H1 (cell line): ENCODE measurements at regions not wholly inside any gene's neighbourhood (a gene's known extent, or its start where the extent isn't known, plus 50 kb on each side); places are given as distances from the start of the nearest gene placed in this dataset.

Experiments
- CTCF ChIA-PET: fragments of 300-600 bp; sonication (Branson Sonifier 250); formaldehyde crosslinking; loops from one replicate; lab custom pipeline; 2021; ENCODE audit not compliant: partially characterized antibody; lab: Charles Lee
- POLR2A ChIA-PET: fragments of 300-600 bp; sonication (Branson Sonifier 250); formaldehyde crosslinking; loops from one replicate; lab custom pipeline; 2021; ENCODE audit warnings: inconsistent platforms; ENCODE audit not compliant: partially characterized antibody; lab: Charles Lee
- DNase-seq, 2 experiments: peaks; one replicate each; pipeline versions ENCODE4 v3.0.0 to v3.0.0-alpha.2; 2010 to 2022; ENCODE audit warnings: low spot score in 2 of 2, low read depth in 1 of 2, mixed read lengths in 1 of 2
- FAIRE-seq: peaks from 2 replicates; lab custom pipeline; 2011; peaks lifted over from hg19 to GRCh38; lab: Jason Lieb, UNC
- H2AFZ ChIP-seq: 2 replicates; pipeline ENCODE4 v1.8.1; 2012; ENCODE audit warnings: low read length, inconsistent platforms
- H2AK5ac ChIP-seq: 2 replicates; pipeline ENCODE4 v1.6.1; 2013; ENCODE audit warnings: low read depth, low read length
- H2BK120ac ChIP-seq: replicated peaks from 2 replicates; pipeline ENCODE3; 2013; ENCODE audit warnings: low read depth, low read length, inconsistent platforms
- H2BK12ac ChIP-seq: 2 replicates; pipeline ENCODE4 v1.6.1; 2013; ENCODE audit warnings: low read depth, low read length
- H2BK15ac ChIP-seq: 2 replicates; pipeline ENCODE4 v1.6.1; 2013; ENCODE audit warnings: low read length
- H2BK20ac ChIP-seq: 2 replicates; pipeline ENCODE4 v1.6.1; 2013; ENCODE audit warnings: low read length
- H2BK5ac ChIP-seq: 2 replicates; pipeline ENCODE4 v1.6.1; 2013; ENCODE audit warnings: low read depth, low read length
- H3K14ac ChIP-seq: 2 replicates; pipeline ENCODE4 v1.6.1; 2013; ENCODE audit warnings: inconsistent platforms; ENCODE audit not compliant: insufficient read length
- H3K18ac ChIP-seq: 2 replicates; pipeline ENCODE4 v1.6.1; 2013; ENCODE audit warnings: low read length; ENCODE audit errors: extremely low read depth
- H3K23ac ChIP-seq: 2 replicates; pipeline ENCODE4 v1.6.1; 2013; ENCODE audit warnings: inconsistent platforms; ENCODE audit not compliant: insufficient read length
- H3K23me2 ChIP-seq: 2 replicates; pipeline ENCODE4 v1.6.1; 2013; ENCODE audit warnings: low read depth, low read length
- H3K27ac ChIP-seq: 2 replicates; pipeline ENCODE4 v1.6.1; 2011; ENCODE audit warnings: low read depth, low read length, inconsistent platforms
- H3K27me3 ChIP-seq, 4 experiments: replicated peaks in 1 of 4; 1 replicate in 1 of 4; 2 replicates in 3 of 4; pipeline versions ENCODE4 v1.6.1 to v1.8.1; 2011 to 2013; ENCODE audit warnings: low read length in 3 of 4, mild to moderate bottlenecking in 3 of 4, inconsistent platforms in 2 of 4, mixed read lengths in 2 of 4, moderate library complexity in 1 of 4; ENCODE audit not compliant: control insufficient read depth in 3 of 4, insufficient read depth in 3 of 4; ENCODE audit errors: extremely low read depth in 1 of 4
- H3K36me3 ChIP-seq, 4 experiments: 2 replicates each; pipeline versions ENCODE4 v1.6.1 to v1.8.1; 2011 to 2013; ENCODE audit warnings: mild to moderate bottlenecking in 4 of 4, low read length in 3 of 4, moderate library complexity in 2 of 4, control low read depth in 1 of 4, inconsistent platforms in 1 of 4; ENCODE audit not compliant: insufficient read depth in 4 of 4, control insufficient read depth in 2 of 4
- H3K4ac ChIP-seq: replicated peaks from 2 replicates; pipeline ENCODE3; 2013; ENCODE audit warnings: low read length, low read depth, mixed read lengths, inconsistent platforms; ENCODE audit not compliant: insufficient read length
- H3K4me1 ChIP-seq, 4 experiments: replicated peaks in 1 of 4; 1 replicate in 1 of 4; 2 replicates in 3 of 4; pipeline versions ENCODE4 v1.6.1 to v1.8.1; 2011 to 2013; ENCODE audit warnings: low read length in 3 of 4, inconsistent platforms in 2 of 4, mixed read lengths in 1 of 4; ENCODE audit not compliant: insufficient read depth in 4 of 4, control insufficient read depth in 3 of 4
- H3K4me2 ChIP-seq, 2 experiments: 2 replicates each; pipeline versions ENCODE4 v1.6.1 to v1.8.1; 2011 to 2013; ENCODE audit warnings: low read depth in 2 of 2, low read length in 2 of 2, control low read depth in 1 of 2, inconsistent platforms in 1 of 2, mild to moderate bottlenecking in 1 of 2; ENCODE audit not compliant: insufficient read depth in 1 of 2
- H3K4me3 ChIP-seq, 4 experiments: fragments of 200-600, 300-600 bp in 1 of 4; sonication (generic), shearing (Covaris generic), sonication (Bioruptor Twin) in 1 of 4; 2 replicates each; pipeline versions ENCODE4 v1.5.1 to v1.8.1; 2011 to 2016; ENCODE audit warnings: low read length in 4 of 4, low read depth in 3 of 4, control low read depth in 2 of 4, inconsistent platforms in 2 of 4, mild to moderate bottlenecking in 2 of 4, mixed read lengths in 1 of 4, moderate library complexity in 1 of 4; ENCODE audit not compliant: insufficient read depth in 2 of 4; ENCODE audit errors: extremely low read depth in 1 of 4
- H3K56ac ChIP-seq: replicated peaks from 2 replicates; pipeline ENCODE3; 2013; ENCODE audit warnings: low read depth, mild to moderate bottlenecking, mixed read lengths, low read length, inconsistent platforms; ENCODE audit not compliant: insufficient read length
- H3K79me1 ChIP-seq: 2 replicates; pipeline ENCODE4 v1.6.1; 2013; ENCODE audit warnings: low read depth, low read length, control low read depth
- H3K79me2 ChIP-seq, 2 experiments: 2 replicates each; pipeline versions ENCODE4 v1.6.1 to v1.8.1; 2012 to 2013; ENCODE audit warnings: low read length in 2 of 2, mild to moderate bottlenecking in 2 of 2, inconsistent platforms in 1 of 2; ENCODE audit not compliant: insufficient read depth in 2 of 2, control insufficient read depth in 1 of 2
- H3K9ac ChIP-seq, 4 experiments: replicated peaks in 1 of 4; 1 replicate in 1 of 4; 2 replicates in 3 of 4; pipeline versions ENCODE4 v1.6.1 to v1.8.1; 2011 to 2013; ENCODE audit warnings: low read depth in 3 of 4, low read length in 3 of 4, control low read depth in 2 of 4, mild to moderate bottlenecking in 2 of 4, moderate library complexity in 2 of 4, inconsistent platforms in 1 of 4; ENCODE audit errors: extremely low read depth in 1 of 4
- H3K9me3 ChIP-seq, 2 experiments: 2 replicates each; pipeline versions ENCODE4 v1.6.1 to v1.8.1; 2012 to 2013; ENCODE audit warnings: mild to moderate bottlenecking in 2 of 2, moderate library complexity in 2 of 2, control low read depth in 1 of 2, inconsistent platforms in 1 of 2, low read depth in 1 of 2, low read length in 1 of 2, mixed read lengths in 1 of 2; ENCODE audit not compliant: insufficient read depth in 2 of 2
- H4K20me1 ChIP-seq, 2 experiments: replicated peaks in 1 of 2; 2 replicates each; pipeline versions ENCODE3 to v1.8.1; 2011 to 2013; ENCODE audit warnings: inconsistent platforms in 2 of 2, low read length in 2 of 2, mild to moderate bottlenecking in 1 of 2; ENCODE audit not compliant: insufficient read depth in 2 of 2, control insufficient read depth in 1 of 2
- H4K5ac ChIP-seq: 2 replicates; pipeline ENCODE4 v1.6.1; 2013; ENCODE audit warnings: low read length, low read depth, mixed read lengths, inconsistent platforms; ENCODE audit not compliant: insufficient read length
- H4K8ac ChIP-seq: 2 replicates; pipeline ENCODE4 v1.8.0; 2013; ENCODE audit warnings: mild to moderate bottlenecking, moderate library complexity, low read length, inconsistent platforms; ENCODE audit not compliant: insufficient read depth; ENCODE audit errors: extremely low read depth
- H4K91ac ChIP-seq: replicated peaks from 2 replicates; pipeline ENCODE3; 2013; ENCODE audit warnings: low read length, mixed read lengths, inconsistent platforms; ENCODE audit not compliant: insufficient read length
- ASH2L ChIP-seq: fragments of 200-600, 300-600 bp; sonication (generic); IDR thresholded peaks from one replicate; pipeline ENCODE4 v1.7.1; 2017; ENCODE audit warnings: low read length
- CREB1 ChIP-seq: IDR thresholded peaks from 2 replicates; pipeline ENCODE4 v1.6.1; 2012; ENCODE audit warnings: inconsistent platforms
- EGR1 ChIP-seq: IDR thresholded peaks from 2 replicates; pipeline ENCODE4 v1.6.1; 2011; ENCODE audit warnings: low read depth, low read length, borderline replicate concordance
- RNF2 ChIP-seq: fragments of 200-900, 300-1000 bp; sonication (generic); IDR thresholded peaks from 2 replicates; pipeline ENCODE4 v1.7.1; 2016; ENCODE audit warnings: borderline replicate concordance, low read depth, mild to moderate bottlenecking, antibody characterized with exemption, low read length; ENCODE audit not compliant: poor library complexity, severe bottlenecking; ENCODE audit errors: missing control alignments
- SP2 ChIP-seq: IDR thresholded peaks from 2 replicates; pipeline ENCODE4 v1.6.1; 2012; ENCODE audit warnings: mild to moderate bottlenecking, low read length, inconsistent platforms
- TAF1 ChIP-seq: IDR thresholded peaks from 2 replicates; pipeline ENCODE4 v1.6.1; 2011; ENCODE audit warnings: mild to moderate bottlenecking, low read depth, low read length
- TBP ChIP-seq: IDR thresholded peaks from 2 replicates; pipeline ENCODE4 v1.6.1; 2011; ENCODE audit warnings: low read depth, low read length, improper control_type of control experiment
- WGBS, 2 experiments: shearing (Covaris generic) in 1 of 2; methylation state at CpG; one replicate each; pipeline versions ENCODE4 v1.1.6 to v1.1.7; 2013 to 2015; ENCODE audit warnings: low lambda C conversion rate in 2 of 2, mixed read lengths in 2 of 2, inconsistent platforms in 1 of 2, low coverage in 1 of 2, missing lambda C conversion rate in 1 of 2; ENCODE audit not compliant: insufficient replicate concordance in 2 of 2, insufficient coverage in 1 of 2, insufficient read length in 1 of 2; ENCODE audit errors: extremely low coverage in 1 of 2, missing lambda C conversion rate in 1 of 2; 5-methylcytosine and 5-hydroxymethylcytosine counted together

GRCh38 chr5:17327048-17327625 lies 109.7 kb downstream of the BASP1 start:
- H3K79me1 ChIP-seq: no peaks in the 10 kb centered on the region
- H4K91ac ChIP-seq: no peak overlapping the region
- H2BK12ac ChIP-seq: no peak overlapping the region
- TF ChIP-seq SP2: no peak
- no peak for TF ChIP-seq CREB1
- no peak for TF ChIP-seq RNF2
- no peak for TF ChIP-seq ASH2L
- TF ChIP-seq EGR1: no peak
- no peak for TF ChIP-seq TBP
- TF ChIP-seq TAF1: no peak
- H4K20me1 ChIP-seq: no peaks in the 10 kb centered on the region
- H3K27ac ChIP-seq: no peak overlapping the region
- FAIRE-seq: no peak
- no peak overlapping the region for H2AK5ac ChIP-seq
- no peak overlapping the region for H2BK120ac ChIP-seq
- no peak overlapping the region for H2BK15ac ChIP-seq
- no peak overlapping the region for H2AFZ ChIP-seq
- no peak overlapping the region for H2BK5ac ChIP-seq
- no peak overlapping the region for H3K56ac ChIP-seq
- no peaks in the 10 kb centered on the region for H3K27me3 ChIP-seq
- no peak overlapping the region for H4K5ac ChIP-seq
- H3K4me1 ChIP-seq: no peaks in the 10 kb centered on the region
- H3K4me2 ChIP-seq: no peak overlapping the region
- no peaks in the 10 kb centered on the region for H3K36me3 ChIP-seq
- H3K9ac ChIP-seq: no peak overlapping the region
- H4K8ac ChIP-seq: no peak overlapping the region
- no peak overlapping the region for H3K14ac ChIP-seq
- H3K79me2 ChIP-seq: no peaks in the 10 kb centered on the region
- 59% methylated on average over 7 of the region's 9 CpGs; no CpG with 5 or more reads in 1 of the 2 experiments for WGBS, 2 experiments
- H3K23ac ChIP-seq: no peak overlapping the region
- H3K9me3 ChIP-seq: no peaks in the 10 kb centered on the region
- ChIA-PET POLR2A (interaction anchor here (0.8 kb wide), 1 partner anchor 76 kb away, joined by 3 read pairs; no protein-coding TSS in a partner anchor), CTCF (no interaction called here)
- no peak overlapping the region for H2BK20ac ChIP-seq
- H3K4me3 ChIP-seq: no peak overlapping the region
- DNase-seq: no peak
- no peaks in the 10 kb centered on the region; the same call in 1 of the 2 replicates for H3K23me2 ChIP-seq
- no peak overlapping the region for H3K18ac ChIP-seq
- no peak overlapping the region for H3K4ac ChIP-seq
